ENCODE measurements at regions not wholly inside any gene's neighbourhood (a gene's known extent, or its start where the extent isn't known, plus 50 kb on each side); places are given as distances from the start of the nearest gene placed in this dataset.

DNA sequence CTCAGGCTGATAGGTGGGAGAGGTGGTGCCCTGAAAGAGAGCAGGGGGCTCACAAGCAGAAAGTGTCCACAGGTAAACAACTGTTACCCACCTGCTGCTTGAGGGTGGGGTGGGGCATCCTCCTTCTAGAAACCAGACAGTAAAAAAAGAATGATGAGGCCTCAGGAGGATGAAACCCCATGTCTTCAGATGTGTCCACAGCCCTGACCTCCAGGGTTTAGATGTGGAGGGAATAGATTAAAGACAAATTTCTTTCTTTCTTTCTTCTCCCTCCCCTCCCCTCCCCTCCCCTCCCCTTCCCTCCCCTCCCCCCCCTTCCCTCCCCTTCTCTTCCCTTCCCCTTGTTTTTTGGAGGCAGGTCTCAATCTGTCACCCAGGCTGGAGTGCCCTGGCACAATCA lies 333.5 kb upstream of the NUPR2 start:
- TF ChIP-seq, protein P1, sequence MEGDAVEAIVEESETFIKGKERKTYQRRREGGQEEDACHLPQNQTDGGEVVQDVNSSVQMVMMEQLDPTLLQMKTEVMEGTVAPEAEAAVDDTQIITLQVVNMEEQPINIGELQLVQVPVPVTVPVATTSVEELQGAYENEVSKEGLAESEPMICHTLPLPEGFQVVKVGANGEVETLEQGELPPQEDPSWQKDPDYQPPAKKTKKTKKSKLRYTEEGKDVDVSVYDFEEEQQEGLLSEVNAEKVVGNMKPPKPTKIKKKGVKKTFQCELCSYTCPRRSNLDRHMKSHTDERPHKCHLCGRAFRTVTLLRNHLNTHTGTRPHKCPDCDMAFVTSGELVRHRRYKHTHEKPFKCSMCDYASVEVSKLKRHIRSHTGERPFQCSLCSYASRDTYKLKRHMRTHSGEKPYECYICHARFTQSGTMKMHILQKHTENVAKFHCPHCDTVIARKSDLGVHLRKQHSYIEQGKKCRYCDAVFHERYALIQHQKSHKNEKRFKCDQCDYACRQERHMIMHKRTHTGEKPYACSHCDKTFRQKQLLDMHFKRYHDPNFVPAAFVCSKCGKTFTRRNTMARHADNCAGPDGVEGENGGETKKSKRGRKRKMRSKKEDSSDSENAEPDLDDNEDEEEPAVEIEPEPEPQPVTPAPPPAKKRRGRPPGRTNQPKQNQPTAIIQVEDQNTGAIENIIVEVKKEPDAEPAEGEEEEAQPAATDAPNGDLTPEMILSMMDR (conservative IDR thresholded peaks at IDR 0.05; ENCODE audit: low read depth in 2 of 2): no peak
- TF ChIP-seq EZH2 (IDR thresholded peaks at IDR 0.05; ENCODE audit: low read depth, unreplicated experiment) (no peak), POLR2AphosphoS5 (IDR thresholded peaks at IDR 0.05; ENCODE audit: low read depth) (no peak), CREB1 (CRISPR knock-in tag; IDR thresholded peaks at IDR 0.05; ENCODE audit: low read depth) (no peak), ZNF331 (CRISPR knock-in tag; IDR thresholded peaks at IDR 0.05; ENCODE audit: low read depth) (no peak), EZH2phosphoT487 (IDR thresholded peaks at IDR 0.05; ENCODE audit: unreplicated experiment) (no peak), JUNB (IDR thresholded peaks at IDR 0.05; ENCODE audit: unreplicated experiment) (no peak), NANOG (IDR thresholded peaks at IDR 0.05; ENCODE audit: borderline replicate concordance) (no peak), ZNF114 (CRISPR knock-in tag; IDR thresholded peaks at IDR 0.05) (no peak), STAT1 (IDR thresholded peaks at IDR 0.05; ENCODE audit: unreplicated experiment) (no peak)
- TF ChIP-seq, protein P2, sequence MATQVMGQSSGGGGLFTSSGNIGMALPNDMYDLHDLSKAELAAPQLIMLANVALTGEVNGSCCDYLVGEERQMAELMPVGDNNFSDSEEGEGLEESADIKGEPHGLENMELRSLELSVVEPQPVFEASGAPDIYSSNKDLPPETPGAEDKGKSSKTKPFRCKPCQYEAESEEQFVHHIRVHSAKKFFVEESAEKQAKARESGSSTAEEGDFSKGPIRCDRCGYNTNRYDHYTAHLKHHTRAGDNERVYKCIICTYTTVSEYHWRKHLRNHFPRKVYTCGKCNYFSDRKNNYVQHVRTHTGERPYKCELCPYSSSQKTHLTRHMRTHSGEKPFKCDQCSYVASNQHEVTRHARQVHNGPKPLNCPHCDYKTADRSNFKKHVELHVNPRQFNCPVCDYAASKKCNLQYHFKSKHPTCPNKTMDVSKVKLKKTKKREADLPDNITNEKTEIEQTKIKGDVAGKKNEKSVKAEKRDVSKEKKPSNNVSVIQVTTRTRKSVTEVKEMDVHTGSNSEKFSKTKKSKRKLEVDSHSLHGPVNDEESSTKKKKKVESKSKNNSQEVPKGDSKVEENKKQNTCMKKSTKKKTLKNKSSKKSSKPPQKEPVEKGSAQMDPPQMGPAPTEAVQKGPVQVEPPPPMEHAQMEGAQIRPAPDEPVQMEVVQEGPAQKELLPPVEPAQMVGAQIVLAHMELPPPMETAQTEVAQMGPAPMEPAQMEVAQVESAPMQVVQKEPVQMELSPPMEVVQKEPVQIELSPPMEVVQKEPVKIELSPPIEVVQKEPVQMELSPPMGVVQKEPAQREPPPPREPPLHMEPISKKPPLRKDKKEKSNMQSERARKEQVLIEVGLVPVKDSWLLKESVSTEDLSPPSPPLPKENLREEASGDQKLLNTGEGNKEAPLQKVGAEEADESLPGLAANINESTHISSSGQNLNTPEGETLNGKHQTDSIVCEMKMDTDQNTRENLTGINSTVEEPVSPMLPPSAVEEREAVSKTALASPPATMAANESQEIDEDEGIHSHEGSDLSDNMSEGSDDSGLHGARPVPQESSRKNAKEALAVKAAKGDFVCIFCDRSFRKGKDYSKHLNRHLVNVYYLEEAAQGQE (IDR thresholded peaks at IDR 0.05; ENCODE audit: unreplicated experiment): no peak
- TF ChIP-seq, protein P3, sequence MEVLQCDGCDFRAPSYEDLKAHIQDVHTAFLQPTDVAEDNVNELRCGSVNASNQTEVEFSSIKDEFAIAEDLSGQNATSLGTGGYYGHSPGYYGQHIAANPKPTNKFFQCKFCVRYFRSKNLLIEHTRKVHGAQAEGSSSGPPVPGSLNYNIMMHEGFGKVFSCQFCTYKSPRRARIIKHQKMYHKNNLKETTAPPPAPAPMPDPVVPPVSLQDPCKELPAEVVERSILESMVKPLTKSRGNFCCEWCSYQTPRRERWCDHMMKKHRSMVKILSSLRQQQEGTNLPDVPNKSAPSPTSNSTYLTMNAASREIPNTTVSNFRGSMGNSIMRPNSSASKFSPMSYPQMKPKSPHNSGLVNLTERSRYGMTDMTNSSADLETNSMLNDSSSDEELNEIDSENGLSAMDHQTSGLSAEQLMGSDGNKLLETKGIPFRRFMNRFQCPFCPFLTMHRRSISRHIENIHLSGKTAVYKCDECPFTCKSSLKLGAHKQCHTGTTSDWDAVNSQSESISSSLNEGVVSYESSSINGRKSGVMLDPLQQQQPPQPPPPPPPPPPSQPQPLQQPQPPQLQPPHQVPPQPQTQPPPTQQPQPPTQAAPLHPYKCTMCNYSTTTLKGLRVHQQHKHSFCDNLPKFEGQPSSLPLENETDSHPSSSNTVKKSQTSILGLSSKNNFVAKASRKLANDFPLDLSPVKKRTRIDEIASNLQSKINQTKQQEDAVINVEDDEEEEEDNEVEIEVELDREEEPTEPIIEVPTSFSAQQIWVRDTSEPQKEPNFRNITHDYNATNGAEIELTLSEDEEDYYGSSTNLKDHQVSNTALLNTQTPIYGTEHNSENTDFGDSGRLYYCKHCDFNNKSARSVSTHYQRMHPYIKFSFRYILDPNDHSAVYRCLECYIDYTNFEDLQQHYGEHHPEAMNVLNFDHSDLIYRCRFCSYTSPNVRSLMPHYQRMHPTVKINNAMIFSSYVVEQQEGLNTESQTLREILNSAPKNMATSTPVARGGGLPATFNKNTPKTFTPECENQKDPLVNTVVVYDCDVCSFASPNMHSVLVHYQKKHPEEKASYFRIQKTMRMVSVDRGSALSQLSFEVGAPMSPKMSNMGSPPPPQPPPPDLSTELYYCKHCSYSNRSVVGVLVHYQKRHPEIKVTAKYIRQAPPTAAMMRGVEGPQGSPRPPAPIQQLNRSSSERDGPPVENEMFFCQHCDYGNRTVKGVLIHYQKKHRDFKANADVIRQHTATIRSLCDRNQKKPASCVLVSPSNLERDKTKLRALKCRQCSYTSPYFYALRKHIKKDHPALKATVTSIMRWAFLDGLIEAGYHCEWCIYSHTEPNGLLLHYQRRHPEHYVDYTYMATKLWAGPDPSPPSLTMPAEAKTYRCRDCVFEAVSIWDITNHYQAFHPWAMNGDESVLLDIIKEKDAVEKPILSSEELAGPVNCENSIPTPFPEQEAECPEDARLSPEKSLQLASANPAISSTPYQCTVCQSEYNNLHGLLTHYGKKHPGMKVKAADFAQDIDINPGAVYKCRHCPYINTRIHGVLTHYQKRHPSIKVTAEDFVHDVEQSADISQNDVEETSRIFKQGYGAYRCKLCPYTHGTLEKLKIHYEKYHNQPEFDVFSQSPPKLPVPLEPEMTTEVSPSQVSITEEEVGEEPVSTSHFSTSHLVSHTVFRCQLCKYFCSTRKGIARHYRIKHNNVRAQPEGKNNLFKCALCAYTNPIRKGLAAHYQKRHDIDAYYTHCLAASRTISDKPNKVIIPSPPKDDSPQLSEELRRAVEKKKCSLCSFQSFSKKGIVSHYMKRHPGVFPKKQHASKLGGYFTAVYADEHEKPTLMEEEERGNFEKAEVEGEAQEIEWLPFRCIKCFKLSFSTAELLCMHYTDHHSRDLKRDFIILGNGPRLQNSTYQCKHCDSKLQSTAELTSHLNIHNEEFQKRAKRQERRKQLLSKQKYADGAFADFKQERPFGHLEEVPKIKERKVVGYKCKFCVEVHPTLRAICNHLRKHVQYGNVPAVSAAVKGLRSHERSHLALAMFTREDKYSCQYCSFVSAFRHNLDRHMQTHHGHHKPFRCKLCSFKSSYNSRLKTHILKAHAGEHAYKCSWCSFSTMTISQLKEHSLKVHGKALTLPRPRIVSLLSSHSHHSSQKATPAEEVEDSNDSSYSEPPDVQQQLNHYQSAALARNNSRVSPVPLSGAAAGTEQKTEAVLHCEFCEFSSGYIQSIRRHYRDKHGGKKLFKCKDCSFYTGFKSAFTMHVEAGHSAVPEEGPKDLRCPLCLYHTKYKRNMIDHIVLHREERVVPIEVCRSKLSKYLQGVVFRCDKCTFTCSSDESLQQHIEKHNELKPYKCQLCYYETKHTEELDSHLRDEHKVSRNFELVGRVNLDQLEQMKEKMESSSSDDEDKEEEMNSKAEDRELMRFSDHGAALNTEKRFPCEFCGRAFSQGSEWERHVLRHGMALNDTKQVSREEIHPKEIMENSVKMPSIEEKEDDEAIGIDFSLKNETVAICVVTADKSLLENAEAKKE (CRISPR knock-in tag; IDR thresholded peaks at IDR 0.05): no peak
- TF ChIP-seq, protein P4, sequence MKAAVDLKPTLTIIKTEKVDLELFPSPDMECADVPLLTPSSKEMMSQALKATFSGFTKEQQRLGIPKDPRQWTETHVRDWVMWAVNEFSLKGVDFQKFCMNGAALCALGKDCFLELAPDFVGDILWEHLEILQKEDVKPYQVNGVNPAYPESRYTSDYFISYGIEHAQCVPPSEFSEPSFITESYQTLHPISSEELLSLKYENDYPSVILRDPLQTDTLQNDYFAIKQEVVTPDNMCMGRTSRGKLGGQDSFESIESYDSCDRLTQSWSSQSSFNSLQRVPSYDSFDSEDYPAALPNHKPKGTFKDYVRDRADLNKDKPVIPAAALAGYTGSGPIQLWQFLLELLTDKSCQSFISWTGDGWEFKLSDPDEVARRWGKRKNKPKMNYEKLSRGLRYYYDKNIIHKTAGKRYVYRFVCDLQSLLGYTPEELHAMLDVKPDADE (IDR thresholded peaks at IDR 0.05): no peak
